ENCODE measurements at regions not wholly inside any gene's neighbourhood (a gene's known extent, or its start where the extent isn't known, plus 50 kb on each side); places are given as distances from the start of the nearest gene placed in this dataset.

GRCh38 chr7:35889001-35889400 lies 88.1 kb downstream of the SEPTIN7 start (continued):
- no peak for TF ChIP-seq EZH2 (IDR thresholded peaks at IDR 0.05; ENCODE audit: borderline replicate concordance, low read depth, low read length)

DNA sequence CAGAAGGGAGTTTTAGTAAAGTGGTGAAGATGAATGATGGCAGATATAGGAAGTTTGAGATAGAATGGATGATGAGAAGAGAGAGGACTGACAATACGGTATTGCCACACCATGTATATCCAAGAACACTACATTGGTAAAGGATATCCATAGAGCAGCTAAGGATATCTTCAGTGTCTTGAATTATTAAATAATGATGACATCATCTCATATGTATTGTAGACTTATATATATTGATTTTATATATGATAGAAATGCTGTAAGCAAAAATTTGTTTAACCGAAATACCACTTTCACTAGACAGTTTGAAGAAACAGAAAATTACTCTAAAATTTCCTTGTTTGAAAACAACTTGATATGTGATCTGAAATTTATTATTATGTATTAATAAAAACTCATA lies 89.0 kb downstream of the SEPTIN7 start:
- Histone ChIP-seq H4K20me1 (replicated peaks; ENCODE audit: control insufficient read depth, insufficient read depth, low read length) (no peaks in the 10 kb centered on the region), H3K4me3 (no peak overlapping the region), H2AFZ (ENCODE audit: low read depth, low read length) (no peak overlapping the region), H3K4me2 (ENCODE audit: insufficient read depth, low read length) (no peak overlapping the region), H3K9me1 (ENCODE audit: control insufficient read depth, insufficient read depth, low read length) (no peaks in the 10 kb centered on the region), H3K27me3 (ENCODE audit: control insufficient read depth in 2 of 2, insufficient read depth in 2 of 2, low read length in 2 of 2) (no peaks in the 10 kb centered on the region), H3K9ac (ENCODE audit: insufficient read depth in 1 of 2, low read depth in 2 of 2, low read length in 2 of 2) (no peak overlapping the region), H3K4me1 (replicated peaks in 1 of 2; ENCODE audit: control insufficient read depth in 2 of 2, insufficient read depth in 2 of 2, low read length in 2 of 2) (no peaks in the 10 kb centered on the region; a peak in 1 of 5 replicates), H3K79me2 (ENCODE audit: control insufficient read depth, insufficient read depth, low read length) (no peaks in the 10 kb centered on the region), H3K9me3 (replicated peaks; ENCODE audit: control insufficient read depth, insufficient read depth, low read depth, low read length) (no peaks in the 10 kb centered on the region), H3K27ac (ENCODE audit: extremely low read depth, low read depth, low read length) (no peak overlapping the region), H3K36me3 (ENCODE audit: control insufficient read depth, insufficient read depth, low read length) (peaks cover 23% of the 10 kb centered on the region; the same call in 1 of the 3 replicates)
- intact Hi-C loops (cut with micrococcal nuclease) (no loop called here), in situ Hi-C loops (cut with MboI) (no loop called here)
- POLR2A ChIA-PET, result no interaction called here
- WGBS (ENCODE audit: insufficient coverage, low coverage, missing lambda C conversion rate), result 92% methylated on average over 2 of the region's 2 CpGs
- FAIRE-seq, result no peak
- CTCF ChIA-PET (ENCODE audit: low intra/inter-chr PET ratio), result no interaction called here
- DNase-seq (ENCODE audit: extremely low read depth in 1 of 4, low spot score in 3 of 4), result no peak
- no TSS peak for BruUV-seq (replicated peaks)
- TF ChIP-seq, protein P1, sequence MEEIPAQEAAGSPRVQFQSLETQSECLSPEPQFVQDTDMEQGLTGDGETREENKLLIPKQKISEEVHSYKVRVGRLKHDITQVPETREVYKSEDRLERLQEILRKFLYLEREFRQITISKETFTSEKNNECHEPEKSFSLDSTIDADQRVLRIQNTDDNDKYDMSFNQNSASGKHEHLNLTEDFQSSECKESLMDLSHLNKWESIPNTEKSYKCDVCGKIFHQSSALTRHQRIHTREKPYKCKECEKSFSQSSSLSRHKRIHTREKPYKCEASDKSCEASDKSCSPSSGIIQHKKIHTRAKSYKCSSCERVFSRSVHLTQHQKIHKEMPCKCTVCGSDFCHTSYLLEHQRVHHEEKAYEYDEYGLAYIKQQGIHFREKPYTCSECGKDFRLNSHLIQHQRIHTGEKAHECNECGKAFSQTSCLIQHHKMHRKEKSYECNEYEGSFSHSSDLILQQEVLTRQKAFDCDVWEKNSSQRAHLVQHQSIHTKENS (CRISPR knock-in tag; IDR thresholded peaks at IDR 0.05), result no peak
- TF ChIP-seq ATF3 (IDR thresholded peaks at IDR 0.05) (peak; percentile 54; the same call in 1 of the 2 replicates), ATF3 (CRISPR knock-in tag; conservative IDR thresholded peaks at IDR 0.05) (no peak), ARID1B (IDR thresholded peaks at IDR 0.05) (no peak), DACH1 (IDR thresholded peaks at IDR 0.05; ENCODE audit: partially characterized antibody) (no peak)
- no peak for ATAC-seq
